Adrenal gland (tissue), 5 donors: ENCODE measurements at regions not wholly inside any gene's neighbourhood (a gene's known extent, or its start where the extent isn't known, plus 50 kb on each side); places are given as distances from the start of the nearest gene placed in this dataset.

ENCODE experiments used
- POLR2A ChIP-seq, 2 donors: fragments of 450-650 bp; IDR thresholded peaks; one replicate each; pipeline ENCODE4 v1.6.1; 2017; ENCODE audit warnings: antibody characterized with exemption in 2 of 2, mild to moderate bottlenecking in 2 of 2, moderate library complexity in 1 of 2
- TF ChIP-seq, protein P1 (sequence below), 6 experiments: fragments of 450-650 bp in 4 of 6; fragments of 200-600 bp in 2 of 6; sonication (generic) in 1 of 6; IDR thresholded peaks; 1 replicate in 5 of 6; 2 replicates in 1 of 6; pipeline versions ENCODE4 v1.5.1 to v1.8.0; 2016 to 2021; ENCODE audit warnings: antibody characterized with exemption in 6 of 6, mild to moderate bottlenecking in 2 of 6, moderate library complexity in 1 of 6
- donor health status: DM: no; HTN: no; CAD: no.

DNA sequence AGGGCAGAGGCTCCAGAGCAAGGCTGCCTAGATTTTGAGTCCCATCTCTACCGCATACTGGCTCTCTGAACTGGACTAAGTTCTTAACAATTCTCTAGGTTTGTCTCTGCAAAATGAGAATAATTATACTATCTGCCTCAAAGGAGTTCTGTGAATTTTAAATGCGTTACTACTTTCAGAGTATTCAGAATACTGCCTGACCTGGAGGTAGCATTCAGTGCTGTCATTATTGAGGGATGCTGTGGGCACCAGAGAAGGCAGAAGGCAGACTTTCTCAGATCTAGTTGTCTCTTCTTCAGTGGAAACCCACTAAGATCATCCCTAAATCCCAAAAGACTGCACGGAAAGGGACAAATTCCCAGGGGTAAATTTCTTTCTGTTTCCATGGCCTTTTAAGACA lies 147.4 kb upstream of the RORA start:
- TF ChIP-seq, protein P1, sequence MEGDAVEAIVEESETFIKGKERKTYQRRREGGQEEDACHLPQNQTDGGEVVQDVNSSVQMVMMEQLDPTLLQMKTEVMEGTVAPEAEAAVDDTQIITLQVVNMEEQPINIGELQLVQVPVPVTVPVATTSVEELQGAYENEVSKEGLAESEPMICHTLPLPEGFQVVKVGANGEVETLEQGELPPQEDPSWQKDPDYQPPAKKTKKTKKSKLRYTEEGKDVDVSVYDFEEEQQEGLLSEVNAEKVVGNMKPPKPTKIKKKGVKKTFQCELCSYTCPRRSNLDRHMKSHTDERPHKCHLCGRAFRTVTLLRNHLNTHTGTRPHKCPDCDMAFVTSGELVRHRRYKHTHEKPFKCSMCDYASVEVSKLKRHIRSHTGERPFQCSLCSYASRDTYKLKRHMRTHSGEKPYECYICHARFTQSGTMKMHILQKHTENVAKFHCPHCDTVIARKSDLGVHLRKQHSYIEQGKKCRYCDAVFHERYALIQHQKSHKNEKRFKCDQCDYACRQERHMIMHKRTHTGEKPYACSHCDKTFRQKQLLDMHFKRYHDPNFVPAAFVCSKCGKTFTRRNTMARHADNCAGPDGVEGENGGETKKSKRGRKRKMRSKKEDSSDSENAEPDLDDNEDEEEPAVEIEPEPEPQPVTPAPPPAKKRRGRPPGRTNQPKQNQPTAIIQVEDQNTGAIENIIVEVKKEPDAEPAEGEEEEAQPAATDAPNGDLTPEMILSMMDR (IDR thresholded peaks at IDR 0.05) = no peak
- no peak for TF ChIP-seq POLR2A (IDR thresholded peaks at IDR 0.05)
